ENCODE measurements at regions not wholly inside any gene's neighbourhood (a gene's known extent, or its start where the extent isn't known, plus 50 kb on each side); places are given as distances from the start of the nearest gene placed in this dataset.

DNA sequence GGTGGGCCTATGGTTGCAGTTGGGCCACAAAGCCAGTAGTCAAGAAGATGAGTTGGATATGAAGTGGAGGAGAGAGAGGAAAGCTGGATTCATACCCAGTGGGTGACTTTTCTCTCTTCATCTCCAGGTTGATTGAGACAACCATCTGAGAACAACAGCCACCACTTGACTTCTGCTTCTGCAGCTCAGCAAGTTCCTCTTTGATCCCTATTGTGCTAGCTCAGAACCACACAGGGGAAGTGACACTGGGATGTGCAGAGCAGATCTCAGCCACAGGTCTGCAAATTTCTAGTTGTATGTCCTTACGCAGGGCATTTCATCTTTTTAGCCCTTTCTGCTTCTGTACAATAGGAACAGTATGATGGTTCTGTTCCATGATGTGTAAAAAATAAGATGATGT lies 459.2 kb upstream of the ARRDC4 start:
- TF ChIP-seq, protein P1, sequence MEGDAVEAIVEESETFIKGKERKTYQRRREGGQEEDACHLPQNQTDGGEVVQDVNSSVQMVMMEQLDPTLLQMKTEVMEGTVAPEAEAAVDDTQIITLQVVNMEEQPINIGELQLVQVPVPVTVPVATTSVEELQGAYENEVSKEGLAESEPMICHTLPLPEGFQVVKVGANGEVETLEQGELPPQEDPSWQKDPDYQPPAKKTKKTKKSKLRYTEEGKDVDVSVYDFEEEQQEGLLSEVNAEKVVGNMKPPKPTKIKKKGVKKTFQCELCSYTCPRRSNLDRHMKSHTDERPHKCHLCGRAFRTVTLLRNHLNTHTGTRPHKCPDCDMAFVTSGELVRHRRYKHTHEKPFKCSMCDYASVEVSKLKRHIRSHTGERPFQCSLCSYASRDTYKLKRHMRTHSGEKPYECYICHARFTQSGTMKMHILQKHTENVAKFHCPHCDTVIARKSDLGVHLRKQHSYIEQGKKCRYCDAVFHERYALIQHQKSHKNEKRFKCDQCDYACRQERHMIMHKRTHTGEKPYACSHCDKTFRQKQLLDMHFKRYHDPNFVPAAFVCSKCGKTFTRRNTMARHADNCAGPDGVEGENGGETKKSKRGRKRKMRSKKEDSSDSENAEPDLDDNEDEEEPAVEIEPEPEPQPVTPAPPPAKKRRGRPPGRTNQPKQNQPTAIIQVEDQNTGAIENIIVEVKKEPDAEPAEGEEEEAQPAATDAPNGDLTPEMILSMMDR (conservative IDR thresholded peaks at IDR 0.05): no peak
- no peak overlapping the region for H3K27ac ChIP-seq

DNA sequence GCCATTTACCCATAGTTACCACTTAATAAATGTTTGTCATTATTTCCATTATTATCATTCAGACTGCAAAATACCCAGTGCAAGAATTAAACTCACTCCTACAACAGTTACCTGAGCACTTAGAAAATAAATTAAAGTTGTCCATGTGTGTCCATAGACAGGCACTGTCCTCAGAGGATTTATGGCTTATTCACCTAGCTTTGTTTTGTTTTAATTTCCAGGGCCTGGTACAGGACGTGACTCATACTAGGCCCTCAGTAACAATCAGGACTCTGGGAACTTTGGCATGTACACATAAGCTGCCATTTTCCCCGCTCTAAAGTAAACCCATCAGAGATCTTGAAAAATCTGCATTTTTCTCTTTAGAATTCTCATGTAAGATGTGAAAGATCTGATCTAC lies 458.5 kb upstream of the ARRDC4 start:
- TF ChIP-seq, protein P1 (conservative IDR thresholded peaks at IDR 0.05): no peak
- no peak overlapping the region for H3K27ac ChIP-seq

DNA sequence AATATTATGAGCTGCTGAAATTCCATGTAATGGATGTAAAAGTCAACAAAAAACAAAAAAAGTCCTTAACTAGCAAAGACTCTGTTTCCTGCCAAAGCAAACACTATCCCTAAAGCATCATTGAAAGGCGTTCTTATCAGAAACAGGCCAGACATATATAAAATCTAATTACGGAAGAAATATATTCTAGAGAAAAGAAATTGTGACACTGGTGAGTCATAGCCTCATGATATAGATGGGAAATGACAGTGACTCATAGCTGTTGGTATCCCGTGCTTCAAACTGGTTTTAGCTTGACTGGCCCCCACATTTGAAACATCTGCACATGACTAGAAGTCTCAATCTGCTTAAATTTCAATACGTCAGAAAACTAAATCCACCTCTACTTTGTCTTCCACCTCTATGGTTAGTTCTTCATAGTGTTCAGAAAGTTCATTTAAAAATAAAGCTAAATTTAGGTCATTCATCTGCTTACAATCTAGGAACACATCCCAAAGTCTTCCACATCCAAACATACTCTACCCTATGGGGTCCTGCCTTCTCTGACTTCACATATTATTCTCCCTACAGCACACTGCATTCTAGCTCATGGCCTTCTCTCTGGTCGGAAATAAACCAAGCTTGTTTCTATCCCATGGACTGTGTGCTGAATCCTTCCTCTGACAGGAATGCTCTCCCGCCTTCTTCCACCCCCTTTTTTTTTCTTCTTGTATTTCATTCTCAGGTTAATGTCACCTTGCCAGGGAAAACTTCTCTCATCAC lies 456.3 kb upstream of the ARRDC4 start:
- no peak overlapping the region for H3K27ac ChIP-seq
- TF ChIP-seq, protein P1 (conservative IDR thresholded peaks at IDR 0.05): no peak

DNA sequence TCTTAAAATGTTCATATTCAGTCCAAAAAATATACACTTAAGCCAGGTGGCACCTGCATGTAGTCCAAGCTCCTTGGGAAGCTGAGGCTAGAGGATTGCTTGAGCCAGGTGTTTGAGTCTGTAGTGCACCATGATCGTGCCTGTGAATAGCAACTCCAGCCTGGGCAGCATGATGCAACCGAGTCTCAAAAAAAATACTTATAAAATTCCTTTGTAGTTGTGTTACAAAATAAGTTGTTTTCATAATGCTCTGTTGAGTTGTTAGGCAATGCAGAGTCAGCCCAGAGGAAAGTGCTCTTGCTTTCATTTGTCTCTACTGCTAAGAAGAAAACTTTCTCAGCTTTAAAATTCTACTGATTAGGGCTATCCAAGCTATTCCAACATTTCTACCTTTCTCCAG lies 442.8 kb upstream of the ARRDC4 start:
- H3K27ac ChIP-seq: no peak overlapping the region
- TF ChIP-seq, protein P1 (conservative IDR thresholded peaks at IDR 0.05): no peak

DNA sequence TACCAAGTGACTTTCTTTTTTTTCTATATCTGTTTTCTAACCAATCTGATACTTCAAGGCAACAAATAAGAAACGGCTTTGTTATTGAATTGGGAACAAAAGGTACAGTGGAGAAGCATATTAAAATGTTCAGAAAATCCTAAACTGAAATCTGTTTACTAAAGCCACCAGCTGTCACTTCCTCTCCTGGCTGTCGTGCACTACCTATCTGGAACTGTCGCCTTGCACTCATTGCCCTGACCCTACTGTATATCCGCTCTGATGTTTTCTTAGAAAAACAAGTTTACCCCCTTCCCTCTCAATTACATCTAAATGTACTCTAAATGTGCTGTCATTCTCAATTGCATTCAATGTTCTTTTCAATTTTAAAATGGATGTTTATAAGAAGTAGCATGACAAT lies 439.8 kb upstream of the ARRDC4 start:
- TF ChIP-seq, protein P1 (conservative IDR thresholded peaks at IDR 0.05): no peak

DNA sequence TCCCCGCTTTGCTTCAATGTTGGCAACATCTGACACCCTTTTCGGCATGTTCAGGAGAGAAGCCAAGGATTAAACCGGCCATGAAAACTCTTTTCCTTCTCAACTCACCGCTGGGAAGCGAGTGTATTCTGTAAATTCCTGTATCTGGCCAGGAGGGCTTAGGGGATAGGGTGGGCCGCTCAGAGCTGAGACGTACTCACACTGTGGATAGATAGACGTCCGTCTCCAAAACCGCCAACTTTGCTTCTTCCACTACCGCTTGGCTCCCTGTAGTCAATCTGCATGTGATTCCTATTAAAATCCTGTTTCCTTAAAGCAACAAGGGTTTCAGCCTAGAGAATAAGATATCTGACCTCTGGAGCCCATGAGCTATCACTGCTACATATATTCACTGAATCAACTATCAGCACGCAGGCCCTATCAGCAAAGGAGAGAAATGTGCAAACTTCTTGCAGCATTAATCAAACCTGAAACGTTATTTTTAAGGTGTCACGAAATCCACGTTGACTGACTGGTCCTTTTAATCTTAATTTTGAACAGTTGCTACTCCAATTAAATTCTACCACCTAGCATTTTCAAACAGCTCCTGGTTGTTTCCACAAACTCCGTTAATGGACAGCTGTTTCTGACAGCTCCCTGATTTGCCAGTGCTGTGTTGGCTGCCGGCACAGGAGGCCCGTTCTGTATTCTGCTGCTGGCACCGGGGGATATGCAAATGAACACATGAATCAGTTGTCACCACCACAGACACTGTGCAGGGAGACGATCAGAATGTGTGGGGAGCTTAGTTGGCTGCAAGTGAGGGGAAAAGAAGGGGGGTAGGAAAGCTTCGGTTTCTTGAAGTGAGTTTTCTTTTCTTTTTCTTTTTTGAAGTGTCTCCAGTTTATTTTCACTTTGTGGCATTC lies 438.9 kb upstream of the ARRDC4 start:
- TF ChIP-seq, protein P1 (conservative IDR thresholded peaks at IDR 0.05): no peak
- H3K27ac ChIP-seq: no peak overlapping the region

More for the DNA sequence above, 439.8 kb upstream of the ARRDC4 start:
- no peak overlapping the region for H3K27ac ChIP-seq

DNA sequence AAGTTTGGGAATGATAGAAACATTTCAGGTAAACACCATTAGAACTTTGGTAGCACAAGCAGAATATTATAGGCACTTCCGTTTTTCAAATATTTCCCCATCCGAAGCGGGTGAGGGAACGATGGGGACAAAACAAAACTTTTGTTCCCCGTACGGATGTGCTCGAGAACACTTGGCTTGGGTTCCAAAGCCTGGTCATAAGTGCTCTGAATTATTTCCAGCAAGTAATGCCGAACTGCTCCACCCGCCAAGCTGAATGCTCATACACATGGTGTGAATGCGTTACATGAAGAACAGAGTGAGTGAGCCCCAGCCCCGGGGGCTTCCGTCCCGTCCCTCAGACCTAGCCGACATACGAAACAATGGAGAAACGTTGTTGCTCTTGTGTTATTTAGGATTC lies 438.2 kb upstream of the ARRDC4 start:
- TF ChIP-seq, protein P1 (conservative IDR thresholded peaks at IDR 0.05): no peak
- no peak overlapping the region for H3K27ac ChIP-seq
